GM12864 (cell line): ENCODE measurements at regions not wholly inside any gene's neighbourhood (a gene's known extent, or its start where the extent isn't known, plus 50 kb on each side); places are given as distances from the start of the nearest gene placed in this dataset.

Experiments used
- DNase-seq: peaks from one replicate; pipeline ENCODE4 v3.0.0-alpha.2; 2011; ENCODE audit warnings: low read depth
- H3K4me3 ChIP-seq: 2 replicates; pipeline ENCODE4 v1.5.1; 2011; ENCODE audit warnings: mild to moderate bottlenecking, low read depth, low read length, control low read depth
- TF ChIP-seq, protein P1 (sequence below): IDR thresholded peaks from 2 replicates; pipeline ENCODE4 v1.5.1; 2011; ENCODE audit warnings: low read depth, mild to moderate bottlenecking, moderate library complexity, low read length, control low read depth, inconsistent platforms; ENCODE audit errors: missing control alignments

- no peak overlapping the region for H3K4me3 ChIP-seq
- TF ChIP-seq, protein P1, sequence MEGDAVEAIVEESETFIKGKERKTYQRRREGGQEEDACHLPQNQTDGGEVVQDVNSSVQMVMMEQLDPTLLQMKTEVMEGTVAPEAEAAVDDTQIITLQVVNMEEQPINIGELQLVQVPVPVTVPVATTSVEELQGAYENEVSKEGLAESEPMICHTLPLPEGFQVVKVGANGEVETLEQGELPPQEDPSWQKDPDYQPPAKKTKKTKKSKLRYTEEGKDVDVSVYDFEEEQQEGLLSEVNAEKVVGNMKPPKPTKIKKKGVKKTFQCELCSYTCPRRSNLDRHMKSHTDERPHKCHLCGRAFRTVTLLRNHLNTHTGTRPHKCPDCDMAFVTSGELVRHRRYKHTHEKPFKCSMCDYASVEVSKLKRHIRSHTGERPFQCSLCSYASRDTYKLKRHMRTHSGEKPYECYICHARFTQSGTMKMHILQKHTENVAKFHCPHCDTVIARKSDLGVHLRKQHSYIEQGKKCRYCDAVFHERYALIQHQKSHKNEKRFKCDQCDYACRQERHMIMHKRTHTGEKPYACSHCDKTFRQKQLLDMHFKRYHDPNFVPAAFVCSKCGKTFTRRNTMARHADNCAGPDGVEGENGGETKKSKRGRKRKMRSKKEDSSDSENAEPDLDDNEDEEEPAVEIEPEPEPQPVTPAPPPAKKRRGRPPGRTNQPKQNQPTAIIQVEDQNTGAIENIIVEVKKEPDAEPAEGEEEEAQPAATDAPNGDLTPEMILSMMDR, result no peak
- DNase-seq, result peak; percentile 86
Measured at GRCh38 chr4:26076000-26076587, 162.1 kb downstream of the SMIM20 start.

- TF ChIP-seq, protein P1, result no peak
- no peak overlapping the region for H3K4me3 ChIP-seq
- no peak for DNase-seq
Measured at GRCh38 chr4:26076896-26077295, 162.9 kb downstream of the SMIM20 start.

DNA sequence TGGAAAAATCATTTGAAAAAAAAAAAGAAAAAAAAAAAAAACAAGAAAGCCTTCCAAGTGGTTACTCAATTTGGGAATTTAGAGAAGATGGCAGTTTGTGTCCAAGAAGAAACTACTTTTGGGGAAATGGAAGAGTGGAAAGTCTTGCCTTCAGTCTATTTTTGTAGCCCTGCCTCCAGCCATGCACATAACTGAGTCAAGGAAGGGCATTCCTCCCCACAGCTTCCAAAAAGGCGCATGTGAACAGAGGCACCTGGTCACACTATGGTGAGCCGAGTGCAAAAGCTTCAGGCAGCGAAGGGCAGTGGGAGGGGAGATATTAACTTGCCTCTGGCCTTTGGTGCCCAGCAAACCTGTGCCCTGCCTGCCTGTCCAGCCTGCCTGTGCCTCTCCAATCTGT, 163.7 kb downstream of the SMIM20 start:
- H3K4me3 ChIP-seq, result no peak overlapping the region
- TF ChIP-seq, protein P1, result no peak
- no peak for DNase-seq

GRCh38 chr4:26080870-26081628, 167.0 kb downstream of the SMIM20 start:
- no peak overlapping the region for H3K4me3 ChIP-seq
- no peak for DNase-seq
- TF ChIP-seq, protein P1, result no peak

DNA sequence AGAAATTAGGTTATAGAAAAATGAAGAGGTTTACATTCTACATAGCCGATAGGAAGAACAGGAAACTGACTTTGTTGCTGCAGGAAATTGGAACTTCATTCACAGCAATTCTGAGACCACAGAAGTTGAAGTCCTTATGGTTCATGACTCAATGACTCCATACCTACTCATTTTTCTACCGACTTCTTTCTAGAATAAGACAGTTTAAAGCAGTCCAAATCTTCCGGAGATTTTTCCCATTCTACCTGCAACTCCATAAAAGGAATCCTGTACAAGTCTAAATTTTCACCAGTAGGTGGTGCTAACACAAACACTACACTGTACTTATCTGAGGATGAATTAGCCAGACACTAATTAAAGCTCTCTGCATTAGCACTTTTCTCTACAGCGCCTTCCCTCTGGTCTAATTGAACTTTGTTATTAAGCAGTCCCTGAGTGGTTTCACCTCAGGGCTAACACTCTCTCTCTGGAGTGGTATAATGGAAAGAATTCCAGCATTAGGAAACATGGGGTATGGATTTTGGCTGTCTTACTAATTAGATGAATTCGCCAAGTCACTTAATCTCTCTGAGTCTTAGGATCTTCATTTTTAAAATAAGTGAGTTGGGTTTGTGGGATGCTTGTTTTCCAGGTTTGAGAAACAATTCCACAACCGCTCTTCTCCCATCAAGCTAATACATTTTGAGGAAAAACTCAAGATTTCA, 167.9 kb downstream of the SMIM20 start:
- TF ChIP-seq, protein P1, result peak; percentile 58
- no peak overlapping the region for H3K4me3 ChIP-seq
- no peak for DNase-seq

- TF ChIP-seq, protein P1, result no peak
- H3K4me3 ChIP-seq, result no peak overlapping the region
- no peak for DNase-seq
Measured at GRCh38 chr4:26082565-26082964, 168.5 kb downstream of the SMIM20 start.

- no peak overlapping the region for H3K4me3 ChIP-seq
- TF ChIP-seq, protein P1, result no peak
- DNase-seq, result peak; percentile 69
Measured at GRCh38 chr4:26083987-26084386, 170.0 kb downstream of the SMIM20 start.
